ES-I3 (cell line): ENCODE measurements at regions not wholly inside any gene's neighbourhood (a gene's known extent, or its start where the extent isn't known, plus 50 kb on each side); places are given as distances from the start of the nearest gene placed in this dataset.

Experiments
- H3K36me3 ChIP-seq: 2 replicates; pipeline ENCODE4 v1.6.1; 2013; ENCODE audit warnings: mild to moderate bottlenecking, low read length, control low read depth, moderate library complexity; ENCODE audit not compliant: insufficient read depth
- H3K4me1 ChIP-seq: 2 replicates; pipeline ENCODE4 v1.6.1; 2013; ENCODE audit warnings: mild to moderate bottlenecking, control low read depth, low read length; ENCODE audit not compliant: insufficient read depth
- H3K9ac ChIP-seq: 2 replicates; pipeline ENCODE4 v1.6.1; 2013; ENCODE audit warnings: low read depth, mild to moderate bottlenecking, low read length, moderate library complexity
- H3K9me3 ChIP-seq: 2 replicates; pipeline ENCODE4 v1.6.1; 2013; ENCODE audit warnings: mild to moderate bottlenecking, low read length, moderate library complexity; ENCODE audit not compliant: control insufficient read depth, insufficient read depth

GRCh38 chr7:18081617-18082016 lies 54.0 kb upstream of the PRPS1L1 start:
- 0 out of 2 replicates have a peak, but pooled peaks cover 4% of the 10 kb centered on the region for H3K9me3 ChIP-seq
- no peak overlapping the region for H3K9ac ChIP-seq
- no peaks in the 10 kb centered on the region for H3K36me3 ChIP-seq
- H3K4me1 ChIP-seq, result no peaks in the 10 kb centered on the region

GRCh38 chr7:18082169-18082568 lies 54.5 kb upstream of the PRPS1L1 start:
- H3K9ac ChIP-seq, result no peak overlapping the region
- H3K36me3 ChIP-seq, result no peaks in the 10 kb centered on the region
- H3K9me3 ChIP-seq, result 0 out of 2 replicates have a peak, but pooled peaks cover 4% of the 10 kb centered on the region
- H3K4me1 ChIP-seq, result no peaks in the 10 kb centered on the region

- H3K9me3 ChIP-seq, result no peaks in the 10 kb centered on the region
- H3K9ac ChIP-seq, result peak overlapping the region; percentile 83
- no peaks in the 10 kb centered on the region for H3K36me3 ChIP-seq
- H3K4me1 ChIP-seq, result no peaks in the 10 kb centered on the region
Measured at GRCh38 chr7:18086165-18087025, 58.7 kb upstream of the PRPS1L1 start.

- H3K9ac ChIP-seq, result peak overlapping the region; percentile 83
- no peaks in the 10 kb centered on the region for H3K36me3 ChIP-seq
- H3K4me1 ChIP-seq, result no peaks in the 10 kb centered on the region
- no peaks in the 10 kb centered on the region for H3K9me3 ChIP-seq
Measured at GRCh38 chr7:18087026-18087686, 59.5 kb upstream of the PRPS1L1 start.

- H3K4me1 ChIP-seq, result no peaks in the 10 kb centered on the region
- no peaks in the 10 kb centered on the region for H3K36me3 ChIP-seq
- H3K9ac ChIP-seq, result peak overlapping the region; percentile 83; the same call in 1 of the 2 replicates
- no peaks in the 10 kb centered on the region for H3K9me3 ChIP-seq
Measured at GRCh38 chr7:18087687-18088078, 60.0 kb upstream of the PRPS1L1 start.

GRCh38 chr7:18096087-18096486 lies 68.4 kb upstream of the PRPS1L1 start:
- Histone ChIP-seq H3K4me1 (no peaks in the 10 kb centered on the region), H3K9me3 (no peaks in the 10 kb centered on the region), H3K36me3 (no peaks in the 10 kb centered on the region), H3K9ac (no peak overlapping the region)

- Histone ChIP-seq H3K4me1 (no peaks in the 10 kb centered on the region), H3K9me3 (no peaks in the 10 kb centered on the region), H3K9ac (no peak overlapping the region), H3K36me3 (no peaks in the 10 kb centered on the region)
Measured at GRCh38 chr7:18102576-18102975, 74.9 kb upstream of the PRPS1L1 start.

- Histone ChIP-seq H3K36me3 (no peaks in the 10 kb centered on the region), H3K4me1 (no peaks in the 10 kb centered on the region), H3K9me3 (no peaks in the 10 kb centered on the region)
Measured at GRCh38 chr7:18103436-18104218, 76.0 kb upstream of the PRPS1L1 start.

GRCh38 chr7:18109762-18110161 lies 82.1 kb upstream of the PRPS1L1 start:
- no peaks in the 10 kb centered on the region for H3K4me1 ChIP-seq
- no peak overlapping the region for H3K9ac ChIP-seq
- no peaks in the 10 kb centered on the region for H3K36me3 ChIP-seq
- H3K9me3 ChIP-seq, result no peaks in the 10 kb centered on the region

More at GRCh38 chr7:18103436-18104218, 76.0 kb upstream of the PRPS1L1 start:
- no peak overlapping the region for H3K9ac ChIP-seq

- H3K36me3 ChIP-seq, result no peaks in the 10 kb centered on the region
- H3K4me1 ChIP-seq, result no peaks in the 10 kb centered on the region
- H3K9ac ChIP-seq, result no peak overlapping the region
- no peaks in the 10 kb centered on the region for H3K9me3 ChIP-seq
Measured at GRCh38 chr7:18116661-18117060, 89.0 kb upstream of the PRPS1L1 start.

GRCh38 chr7:18117482-18117881 lies 89.8 kb upstream of the PRPS1L1 start:
- no peaks in the 10 kb centered on the region for H3K9me3 ChIP-seq
- no peak overlapping the region for H3K9ac ChIP-seq
- no peaks in the 10 kb centered on the region for H3K4me1 ChIP-seq
- H3K36me3 ChIP-seq, result no peaks in the 10 kb centered on the region

- Histone ChIP-seq H3K36me3 (no peaks in the 10 kb centered on the region), H3K9ac (no peak overlapping the region), H3K9me3 (no peaks in the 10 kb centered on the region), H3K4me1 (no peaks in the 10 kb centered on the region)
Measured at GRCh38 chr7:18119985-18120384, 92.3 kb upstream of the PRPS1L1 start.

- Histone ChIP-seq H3K9ac (no peak overlapping the region), H3K4me1 (no peaks in the 10 kb centered on the region), H3K36me3 (no peaks in the 10 kb centered on the region), H3K9me3 (no peaks in the 10 kb centered on the region)
Measured at GRCh38 chr7:18123508-18124239, 96.0 kb upstream of the PRPS1L1 start.

- no peaks in the 10 kb centered on the region for H3K9me3 ChIP-seq
- H3K36me3 ChIP-seq, result no peaks in the 10 kb centered on the region
- H3K9ac ChIP-seq, result no peak overlapping the region
- H3K4me1 ChIP-seq, result no peaks in the 10 kb centered on the region
Measured at GRCh38 chr7:18125476-18125875, 97.8 kb upstream of the PRPS1L1 start.
